ENCODE measurements at regions not wholly inside any gene's neighbourhood (a gene's known extent, or its start where the extent isn't known, plus 50 kb on each side); places are given as distances from the start of the nearest gene placed in this dataset.

- no peak for DNase-seq
These were observed 657.5 kb upstream of the CDH7 start for GRCh38 chr18:65093346-65093745.

DNA sequence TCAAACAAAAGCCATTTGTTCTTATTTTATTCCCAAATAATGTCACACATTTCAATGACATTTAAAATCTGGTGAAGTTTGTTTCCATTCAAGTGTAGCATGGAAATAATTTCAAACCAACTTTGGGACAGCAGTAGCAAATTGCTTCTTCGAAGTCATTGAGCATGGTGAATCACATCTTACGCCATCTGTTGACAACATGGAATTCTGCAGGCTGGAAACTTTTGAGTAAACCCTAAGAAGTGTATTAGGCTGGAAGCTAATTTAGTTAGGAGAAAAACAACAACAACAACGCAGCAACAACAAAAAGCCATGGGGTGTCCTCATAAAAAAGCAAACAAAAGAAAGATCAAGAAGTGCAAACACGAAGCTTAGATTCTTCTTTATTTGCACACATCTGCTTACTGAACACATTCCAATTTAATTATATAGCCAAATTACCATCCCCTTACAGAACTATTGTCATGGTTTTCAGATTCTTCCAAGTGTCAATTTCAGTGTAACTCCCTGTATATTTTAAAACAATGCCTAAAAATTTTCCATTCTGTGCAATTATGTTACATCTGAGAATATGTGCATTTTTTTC lies 659.0 kb upstream of the CDH7 start:
- DNase-seq: peak; percentile 30

DNA sequence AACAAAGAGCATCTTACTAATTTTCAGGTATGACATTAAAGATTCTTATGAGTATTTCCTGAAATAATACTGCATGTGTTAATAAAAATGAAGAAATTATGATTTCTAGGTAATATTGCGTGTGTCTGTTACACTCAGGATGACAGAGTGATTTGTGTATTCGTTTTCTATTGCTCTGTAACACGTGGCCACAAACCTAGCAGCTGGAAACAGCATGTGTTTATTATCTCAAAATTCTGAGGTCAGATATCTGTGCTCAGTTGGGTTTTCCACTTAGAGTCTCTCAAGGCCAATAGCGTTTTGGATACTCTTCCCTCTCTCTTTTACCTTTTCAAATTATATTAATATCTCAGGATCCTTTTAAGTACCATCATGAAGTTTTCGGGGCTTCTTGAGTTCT lies 667.9 kb upstream of the CDH7 start:
- DNase-seq: no peak

DNA sequence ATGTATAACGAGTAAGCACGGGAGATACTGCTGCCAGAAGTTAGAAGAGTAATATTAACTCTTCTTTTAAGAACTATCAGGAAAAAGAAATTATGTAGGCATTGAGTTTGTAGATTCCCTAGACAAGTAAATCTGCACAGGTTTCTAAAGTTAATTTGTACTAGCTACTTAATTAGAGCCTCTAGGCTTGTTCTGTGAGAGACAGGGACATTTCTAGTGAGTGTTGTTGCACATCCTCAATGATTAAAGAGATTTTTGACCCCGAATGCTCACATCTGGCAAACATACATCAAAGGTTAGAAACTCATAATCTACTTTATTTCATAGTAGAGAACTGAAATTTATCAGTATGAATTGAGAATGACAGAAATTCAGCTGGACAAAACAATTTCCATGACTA lies 669.0 kb upstream of the CDH7 start:
- DNase-seq: no peak

GRCh38 chr18:65073060-65073550 lies 677.7 kb upstream of the CDH7 start:
- DNase-seq: no peak

DNA sequence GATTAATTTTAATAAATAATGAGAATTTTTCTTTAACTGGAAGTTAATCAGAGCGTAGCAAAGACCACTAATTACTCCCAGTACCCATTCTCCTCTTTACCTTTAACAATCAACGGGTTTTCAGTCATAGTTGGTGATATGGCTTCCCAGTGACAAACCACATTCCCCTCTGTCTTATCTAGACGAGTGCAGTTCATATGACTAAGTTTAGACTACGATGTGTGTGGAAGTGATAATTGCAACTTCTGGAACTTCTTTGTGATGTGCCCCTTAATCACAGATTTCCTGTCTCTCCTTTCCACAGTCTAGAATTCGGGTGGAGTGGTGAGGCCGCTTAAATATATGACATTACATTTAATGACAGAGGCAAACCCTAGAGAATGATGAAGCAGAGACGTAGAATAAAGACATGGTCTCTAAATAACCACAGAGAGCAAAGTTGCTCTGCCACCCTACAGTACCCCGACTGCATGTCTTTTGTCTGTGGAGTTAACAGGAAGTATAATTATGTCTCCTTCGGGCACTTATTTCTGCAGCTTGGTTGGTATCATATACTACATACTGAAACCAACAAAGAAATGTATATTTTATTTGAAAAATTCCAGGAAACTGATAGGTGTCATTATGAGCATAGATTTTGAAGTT lies 693.3 kb upstream of the CDH7 start:
- DNase-seq: no peak

- DNase-seq: no peak
These were observed 694.2 kb upstream of the CDH7 start for GRCh38 chr18:65056575-65056974.

DNA sequence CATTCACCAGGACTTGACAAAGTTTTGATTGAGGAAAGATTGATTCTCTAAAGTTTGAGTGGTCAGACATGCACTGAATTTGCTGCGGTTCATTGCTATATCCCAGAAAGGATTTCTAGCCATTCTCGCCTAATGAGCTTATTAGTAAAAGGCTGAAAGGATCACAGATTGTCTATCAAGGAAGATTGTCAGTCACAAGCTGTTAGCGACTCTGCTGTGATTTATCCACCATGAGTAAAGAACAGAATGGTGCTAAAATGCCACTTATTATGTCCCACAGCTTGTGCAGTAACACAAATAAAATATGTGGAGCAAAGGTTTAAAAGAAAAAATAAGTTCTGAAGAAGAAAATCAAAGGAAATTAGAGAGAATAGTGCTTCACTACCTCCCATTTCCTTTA lies 701.2 kb upstream of the CDH7 start:
- DNase-seq: no peak

DNA sequence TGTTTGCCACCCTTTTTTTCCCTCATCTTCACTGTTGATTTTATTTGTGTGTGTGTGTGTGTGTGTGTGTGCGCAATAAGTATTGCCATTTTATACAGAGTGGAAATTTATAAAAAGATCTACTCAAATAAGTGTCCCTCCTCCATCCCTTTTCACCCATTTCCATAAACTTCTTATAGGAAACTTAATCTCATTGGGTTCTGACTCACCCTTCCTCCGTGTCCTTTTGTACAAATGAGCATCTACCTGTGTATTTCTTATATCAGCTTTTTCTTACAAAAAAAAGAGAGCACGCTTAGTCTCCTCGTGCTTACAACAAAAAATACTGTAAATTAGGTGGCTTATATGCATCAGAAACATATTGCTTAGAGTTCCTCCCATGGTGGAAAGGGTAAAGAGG lies 711.2 kb upstream of the CDH7 start:
- no peak for DNase-seq

DNA sequence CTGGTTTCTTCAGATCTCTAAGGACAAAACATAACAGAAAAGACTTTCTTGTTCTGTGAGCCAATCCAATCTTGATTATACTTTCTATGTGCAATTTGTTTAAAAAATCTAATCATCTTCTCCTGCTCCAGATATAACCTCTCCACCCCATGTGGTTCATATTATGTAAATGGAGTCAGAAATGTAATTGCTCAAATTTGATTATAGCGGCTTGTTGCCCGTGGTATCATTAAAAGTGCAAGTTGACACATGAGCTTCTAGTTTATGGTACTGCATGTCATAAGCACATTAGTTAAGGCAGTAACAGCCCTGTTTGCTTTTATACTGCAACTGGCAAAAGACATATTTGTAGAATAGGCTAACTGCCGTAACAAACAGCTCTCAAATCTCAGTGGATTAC lies 715.1 kb upstream of the CDH7 start:
- no peak for DNase-seq

- no peak for DNase-seq
These were observed 725.1 kb upstream of the CDH7 start for GRCh38 chr18:65025756-65026155.

- no peak for DNase-seq
These were observed 729.8 kb upstream of the CDH7 start for GRCh38 chr18:65021021-65021420.

DNA sequence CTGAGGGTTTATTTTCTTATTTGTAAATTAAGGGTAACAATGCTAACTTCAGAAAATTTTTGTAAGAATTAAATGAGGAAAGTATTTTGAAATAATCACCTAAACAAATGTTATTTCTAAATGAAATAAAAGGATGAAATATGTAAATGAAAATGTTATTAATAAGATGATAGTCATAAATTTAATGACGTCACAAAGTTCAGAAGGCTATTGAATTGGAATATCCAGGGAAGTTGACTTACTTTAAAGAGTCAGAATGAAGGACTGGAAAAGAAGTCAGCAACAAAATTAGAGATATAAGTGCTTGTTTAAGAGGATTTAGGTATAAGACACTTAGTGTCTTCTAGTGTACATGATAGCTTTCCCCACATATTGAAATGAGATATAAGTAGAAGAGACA lies 732.6 kb upstream of the CDH7 start:
- DNase-seq: no peak

- no peak for DNase-seq
These were observed 733.4 kb upstream of the CDH7 start for GRCh38 chr18:65017372-65017760.

DNA sequence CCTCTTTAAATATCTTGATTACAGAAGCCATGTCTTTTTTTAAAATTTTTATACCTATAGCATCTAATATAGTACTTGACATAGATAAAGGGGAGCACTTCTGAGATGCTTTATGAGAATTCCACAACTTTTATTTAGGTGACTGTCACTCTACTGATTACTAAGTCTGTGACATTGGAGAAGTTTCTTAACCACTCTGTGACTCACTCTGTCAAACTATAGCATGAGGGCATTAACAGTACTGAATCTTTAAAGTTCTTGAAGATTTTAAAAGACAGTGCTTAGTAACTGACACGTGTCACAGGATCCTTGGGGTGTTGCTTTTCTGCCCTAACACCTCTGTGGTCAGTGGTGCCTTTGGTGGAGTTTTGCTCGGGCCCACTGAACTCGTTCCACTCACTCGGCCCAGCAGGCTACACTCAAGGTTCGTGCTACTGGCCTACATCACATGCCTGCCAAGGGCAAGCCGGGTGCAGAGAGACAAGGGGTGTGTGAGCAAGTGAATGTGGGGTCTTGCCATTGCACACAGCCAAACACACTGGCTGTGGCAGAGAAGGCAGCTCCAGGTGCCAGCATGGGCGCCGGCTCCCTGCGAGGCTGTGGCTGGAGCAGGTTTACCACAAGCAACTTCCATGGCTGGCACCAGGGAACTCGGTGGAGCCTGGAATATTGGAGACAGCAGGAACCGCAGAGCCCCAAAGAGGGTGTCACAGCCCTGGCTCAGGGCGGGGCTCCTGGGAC lies 734.0 kb upstream of the CDH7 start:
- no peak for DNase-seq

GRCh38 chr18:64994370-64994769 lies 756.4 kb upstream of the CDH7 start:
- DNase-seq: no peak

DNA sequence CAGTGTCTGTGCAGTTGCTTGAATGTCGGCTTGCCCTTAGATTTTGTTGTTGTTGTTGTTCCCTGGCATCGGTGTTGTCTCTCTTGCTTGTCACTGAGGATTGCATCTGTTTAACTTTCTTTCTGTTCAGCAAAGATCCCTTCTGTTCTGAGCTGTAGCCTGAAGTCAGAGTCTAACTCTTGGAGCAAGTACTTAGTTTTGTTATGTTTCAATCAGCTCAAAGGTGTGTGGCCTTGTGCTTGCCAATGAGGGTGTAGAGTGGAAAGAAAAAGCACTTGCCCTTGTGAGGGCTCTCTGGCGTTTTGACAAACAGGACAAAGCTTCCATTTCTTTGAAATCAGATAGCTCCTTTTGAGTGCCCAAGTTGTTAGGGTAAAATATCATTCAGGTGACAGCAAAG lies 757.1 kb upstream of the CDH7 start:
- DNase-seq: no peak

- DNase-seq: no peak
These were observed 758.2 kb upstream of the CDH7 start for GRCh38 chr18:64992654-64993053.

DNA sequence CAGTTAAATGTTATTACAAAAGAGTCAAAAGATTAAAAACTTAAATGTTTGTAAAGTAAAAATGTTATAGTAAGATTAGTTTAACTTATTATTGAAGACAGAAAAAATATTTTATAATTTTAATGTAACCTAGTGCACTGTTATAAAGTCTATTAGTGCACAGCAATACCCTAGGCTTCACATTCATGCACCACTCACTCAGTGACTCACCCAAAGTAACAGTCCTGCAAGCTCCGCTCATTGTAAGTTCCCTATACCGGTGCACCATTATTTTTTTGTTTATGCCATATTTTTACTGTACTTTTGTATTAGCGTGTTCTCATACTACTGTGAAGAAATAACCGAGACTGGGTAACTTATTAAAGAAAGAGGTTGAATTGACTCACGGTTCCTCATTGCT lies 759.7 kb upstream of the CDH7 start:
- no peak for DNase-seq

DNA sequence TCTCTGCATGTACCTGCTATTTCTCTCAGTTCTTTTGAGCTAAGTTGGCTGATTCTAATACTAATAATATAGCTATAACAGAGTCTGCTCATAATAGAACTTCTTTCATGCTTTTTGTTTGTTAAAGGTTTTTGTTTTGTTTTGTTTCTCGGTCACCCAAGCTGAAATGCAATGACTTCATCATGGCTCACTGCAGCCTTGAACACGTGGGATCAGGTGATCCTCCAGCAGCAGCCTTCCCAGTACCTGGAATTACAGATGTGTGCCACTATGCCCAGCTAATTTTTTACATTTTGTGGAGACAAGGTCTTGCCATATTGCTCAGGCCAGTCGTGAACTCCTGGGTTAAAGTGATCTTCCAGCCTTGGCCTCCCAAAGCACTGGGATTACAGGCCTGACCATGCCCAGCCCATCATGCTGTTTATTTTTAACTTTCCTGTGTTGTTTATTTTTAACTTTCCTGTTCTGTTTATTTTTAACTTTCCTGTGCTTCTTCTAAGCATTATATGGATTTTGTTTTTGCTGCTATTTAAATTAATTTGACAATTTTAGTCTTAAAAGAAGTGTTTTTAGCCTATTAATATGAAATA lies 763.8 kb upstream of the CDH7 start:
- no peak for DNase-seq

GRCh38 chr18:64983497-64984238 lies 767.1 kb upstream of the CDH7 start:
- DNase-seq: no peak

DNA sequence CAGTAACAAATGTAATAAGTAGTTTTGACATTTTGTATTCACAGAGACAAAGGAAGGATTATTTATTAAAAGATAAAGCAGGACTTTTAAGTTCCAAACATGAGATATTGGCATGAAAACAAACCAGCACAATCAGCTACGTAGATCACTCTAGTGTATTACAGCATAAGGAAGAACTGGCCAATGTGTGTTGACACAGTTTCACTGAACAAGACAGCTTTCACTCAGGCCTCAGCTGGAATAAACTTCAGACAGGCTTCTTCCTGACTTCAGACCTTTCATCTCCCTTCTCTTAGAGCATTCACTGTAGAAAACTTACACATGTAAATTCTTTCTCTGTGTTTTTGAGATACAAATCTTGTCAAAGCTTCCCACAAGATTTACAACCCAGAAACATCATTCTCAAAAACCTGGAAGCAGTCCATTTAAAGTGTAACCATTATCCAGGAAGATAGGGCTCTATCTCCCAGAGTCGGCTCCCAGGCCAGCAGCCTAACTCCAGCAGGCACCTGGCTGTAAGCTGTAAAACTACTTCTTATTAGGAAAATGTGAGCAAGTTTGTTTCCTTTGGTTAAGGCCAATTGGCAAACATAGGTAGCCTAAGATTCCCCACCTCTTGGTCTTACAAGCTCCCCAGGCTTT lies 768.3 kb upstream of the CDH7 start:
- DNase-seq: no peak

GRCh38 chr18:64981915-64982314 lies 768.9 kb upstream of the CDH7 start:
- DNase-seq: no peak

All from NCI-H1105 (cell line).